Stimulated activated naive CD4-positive, alpha-beta T cell (primary cell): ENCODE measurements at regions not wholly inside any gene's neighbourhood (a gene's known extent, or its start where the extent isn't known, plus 50 kb on each side); places are given as distances from the start of the nearest gene placed in this dataset.
"Not testable (repeated sequence)": the region's sequence is repeated elsewhere in the genome, so short reads cannot be mapped to it uniquely, and the experiment has no call there.

Source experiments
- DNase-seq, 6 experiments: peaks; one replicate each; lab custom pipeline; 2025; lab: John Stamatoyannopoulos, UW

GRCh38 chr5:142259758-142260157 is 65.1 kb downstream of the SPRY4 start:
- no peak for DNase-seq

DNA sequence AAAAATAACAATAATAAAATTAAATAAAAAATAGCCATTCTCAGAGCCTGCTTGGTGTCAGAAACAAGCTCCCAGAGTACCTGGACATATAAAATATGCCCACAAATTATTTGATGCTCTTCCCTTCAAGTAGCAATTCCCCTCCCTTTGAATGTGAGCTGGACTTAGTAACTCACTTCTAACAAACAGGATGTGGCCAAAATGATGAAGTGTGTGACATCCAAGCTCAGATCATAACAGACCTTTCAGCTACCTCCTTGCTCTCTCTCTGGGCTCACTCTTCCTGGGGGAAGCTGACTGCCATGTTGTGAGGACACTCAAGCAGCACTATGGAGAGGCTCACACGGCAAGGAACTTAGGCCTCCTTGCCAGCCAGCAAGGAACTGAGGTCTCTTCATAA is 69.0 kb downstream of the SPRY4 start:
- DNase-seq = no peak

DNA sequence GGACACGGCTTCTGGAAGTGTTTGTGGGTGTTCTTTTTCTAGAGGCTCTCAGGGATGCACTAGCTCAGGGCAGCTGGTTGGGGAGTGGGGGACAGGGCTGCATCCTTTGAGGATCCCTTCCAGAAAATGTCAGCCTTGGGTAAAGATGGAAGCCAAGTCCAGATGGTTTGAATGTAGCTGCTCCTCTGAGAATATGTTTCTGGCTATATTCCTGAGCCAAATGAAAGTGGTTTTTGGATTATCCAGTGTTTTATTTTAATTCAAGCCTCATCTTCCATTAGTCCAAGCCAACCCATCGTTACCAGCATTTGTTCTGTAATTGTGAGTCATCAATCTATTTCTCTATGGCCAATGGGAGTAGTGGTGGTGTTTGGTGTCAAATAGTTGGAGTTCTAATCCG is 70.4 kb downstream of the SPRY4 start:
- no peak for DNase-seq

DNA sequence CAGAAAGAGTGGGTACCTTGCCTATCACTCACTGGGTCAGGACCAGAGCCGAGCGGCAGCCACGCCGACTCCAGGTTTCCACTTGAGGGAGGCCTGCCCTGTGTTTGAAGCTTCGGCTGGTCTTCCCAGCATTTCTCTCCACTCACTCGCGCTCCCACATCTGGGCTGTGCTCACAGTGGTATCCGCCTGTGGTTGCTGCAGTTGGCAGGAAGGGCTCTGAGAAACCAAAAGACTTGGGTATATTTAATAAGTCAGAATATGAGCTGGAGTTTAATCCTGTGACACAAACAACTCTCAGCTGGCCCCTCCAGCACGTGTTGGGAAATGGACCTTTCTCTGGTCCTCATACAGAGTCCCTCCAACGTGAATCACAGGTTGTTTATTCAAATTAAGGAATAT is 70.9 kb downstream of the SPRY4 start:
- DNase-seq = no peak

GRCh38 chr5:142250119-142250518 is 74.7 kb downstream of the SPRY4 start:
- DNase-seq = no peak

GRCh38 chr5:142248853-142249462 is 75.9 kb downstream of the SPRY4 start:
- no peak for DNase-seq

GRCh38 chr5:142246258-142246657 is 78.6 kb downstream of the SPRY4 start:
- no peak for DNase-seq

DNA sequence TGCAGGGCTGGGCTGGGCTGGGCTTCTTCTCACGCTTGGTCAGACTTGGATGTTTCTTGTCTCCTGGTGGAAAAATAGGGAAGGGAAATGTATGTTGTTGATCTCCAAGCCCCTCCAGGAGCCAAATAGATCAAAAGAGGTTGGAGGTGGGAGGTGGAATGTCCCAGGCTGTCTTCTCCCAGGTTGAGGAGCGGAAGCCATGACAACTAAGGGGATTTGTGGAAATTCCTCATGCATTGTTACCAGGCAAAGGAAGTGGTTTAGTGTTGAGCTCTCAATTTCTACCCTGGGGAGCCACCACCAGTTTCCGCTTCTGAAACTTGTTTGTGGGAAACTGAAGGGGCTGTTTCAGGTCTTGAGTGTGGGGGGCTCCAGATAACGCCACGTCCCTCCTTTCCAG is 79.0 kb downstream of the SPRY4 start:
- no peak for DNase-seq

GRCh38 chr5:142244440-142244839 is 80.4 kb downstream of the SPRY4 start:
- no peak for DNase-seq

DNA sequence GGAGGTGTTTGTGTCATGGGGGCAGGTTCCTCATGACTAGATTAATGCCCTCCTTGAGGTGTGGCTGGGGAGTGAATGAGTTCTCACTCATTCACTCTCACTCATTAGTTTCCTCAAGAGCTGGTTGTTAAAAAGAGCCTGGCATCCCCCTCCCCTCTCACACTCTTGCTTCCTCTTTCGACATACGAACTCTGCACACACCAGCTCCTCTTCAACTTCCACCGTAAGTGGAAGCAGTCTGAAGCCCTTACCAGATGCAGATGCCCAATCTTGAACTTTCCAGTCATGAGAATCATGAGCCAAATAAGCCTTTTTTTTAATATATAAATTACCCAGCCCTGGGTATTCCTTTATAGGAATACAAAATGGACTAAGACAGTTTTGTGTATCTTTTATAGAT is 82.5 kb downstream of the SPRY4 start:
- no peak for DNase-seq

GRCh38 chr5:142239394-142240159 is 85.2 kb downstream of the SPRY4 start:
- DNase-seq = no peak

DNA sequence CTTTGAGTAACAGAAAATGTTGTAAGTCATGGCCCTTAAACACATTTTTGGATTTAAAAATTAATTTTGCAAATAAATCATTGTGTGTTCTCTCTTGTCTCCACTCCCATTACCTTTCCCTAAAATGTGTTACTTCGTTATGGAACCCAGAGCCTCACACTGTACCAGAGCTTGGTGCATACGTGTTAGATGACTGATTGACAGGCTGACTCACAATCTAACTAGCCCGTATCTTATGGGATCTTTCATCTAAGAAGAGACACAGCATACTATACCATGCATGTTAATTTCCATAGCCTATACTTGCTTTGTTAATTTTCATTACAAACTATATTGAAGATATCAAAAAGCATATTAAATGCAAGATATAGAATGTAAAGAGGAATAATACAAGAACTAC is 87.1 kb downstream of the SPRY4 start:
- DNase-seq = no peak

- not testable (repeated sequence) for DNase-seq
Observed at GRCh38 chr5:142236673-142237290, 88.0 kb downstream of the SPRY4 start.

GRCh38 chr5:142235870-142236672 is 88.8 kb downstream of the SPRY4 start:
- DNase-seq = no peak

DNA sequence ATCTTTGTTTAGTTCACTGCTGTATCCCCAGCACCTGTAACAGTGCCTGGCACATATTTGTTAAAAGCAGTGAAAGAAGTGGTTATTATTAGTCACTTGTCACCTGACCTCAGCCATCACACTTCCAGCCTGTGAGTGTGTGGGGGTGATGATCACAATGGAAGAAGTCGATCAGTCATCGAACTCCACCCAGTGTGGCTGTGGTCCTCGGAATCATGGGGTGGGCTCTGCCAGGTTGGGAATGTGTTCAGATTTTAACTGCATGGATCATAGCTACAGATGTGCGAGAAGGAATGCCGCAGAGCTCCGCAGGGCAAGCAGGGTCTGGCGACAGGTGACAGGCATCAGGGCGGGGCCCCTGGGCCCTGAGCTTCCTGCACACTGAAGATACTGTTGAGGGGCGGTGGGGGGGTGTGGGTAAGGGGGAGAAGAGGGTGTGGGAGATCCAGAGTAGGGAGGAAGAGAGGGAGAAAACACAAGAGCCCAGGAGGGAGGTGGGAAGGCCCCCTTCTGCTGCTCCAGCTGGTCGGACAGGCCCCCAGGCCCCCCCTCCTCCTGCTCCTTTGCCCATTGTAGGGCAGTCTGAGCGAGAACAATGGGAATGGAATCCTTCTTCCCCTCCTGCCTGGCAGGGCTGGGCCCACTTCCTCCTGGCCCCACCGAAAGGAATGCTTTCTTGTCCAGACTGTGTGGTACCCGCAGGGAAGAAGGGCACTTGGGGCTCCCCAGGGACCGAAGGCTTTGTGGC is 89.6 kb downstream of the SPRY4 start:
- DNase-seq = no peak

- no peak for DNase-seq
Observed at GRCh38 chr5:142233083-142234032, 91.5 kb downstream of the SPRY4 start.

DNA sequence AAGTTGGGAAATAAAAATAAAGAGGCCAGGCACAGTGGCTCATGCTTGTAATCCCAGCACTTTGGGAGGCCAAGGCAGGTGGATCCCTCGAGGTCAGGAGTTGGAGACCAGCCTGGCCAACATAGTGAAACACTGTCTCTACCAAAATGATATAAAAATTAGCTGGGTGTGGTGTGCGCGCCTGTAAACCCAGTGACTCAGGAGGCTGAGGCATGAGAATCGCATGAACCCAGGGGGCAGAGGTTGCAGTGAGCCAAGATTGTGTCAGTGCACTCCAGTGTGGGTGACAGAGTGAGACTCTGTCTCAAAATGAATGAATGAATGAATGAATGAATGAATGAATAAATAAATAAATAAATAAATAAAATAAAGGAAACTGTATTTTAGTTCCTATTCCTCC is 93.9 kb downstream of the SPRY4 start:
- DNase-seq = not testable (repeated sequence)

GRCh38 chr5:142225141-142225540 is 99.7 kb downstream of the SPRY4 start:
- no peak for DNase-seq

- no peak for DNase-seq
Observed at GRCh38 chr5:142222866-142223558, 101.8 kb downstream of the SPRY4 start.
